ELF-1 (cell line): ENCODE measurements at regions not wholly inside any gene's neighbourhood (a gene's known extent, or its start where the extent isn't known, plus 50 kb on each side); places are given as distances from the start of the nearest gene placed in this dataset.
"Not testable (repeated sequence)": the region's sequence is repeated elsewhere in the genome, so short reads cannot be mapped to it uniquely, and the experiment has no call there.

Experiments
- DNase-seq: peaks from one replicate; pipeline ENCODE4 v3.0.0-alpha.2; 2016; ENCODE audit warnings: low read depth, low spot score

DNA sequence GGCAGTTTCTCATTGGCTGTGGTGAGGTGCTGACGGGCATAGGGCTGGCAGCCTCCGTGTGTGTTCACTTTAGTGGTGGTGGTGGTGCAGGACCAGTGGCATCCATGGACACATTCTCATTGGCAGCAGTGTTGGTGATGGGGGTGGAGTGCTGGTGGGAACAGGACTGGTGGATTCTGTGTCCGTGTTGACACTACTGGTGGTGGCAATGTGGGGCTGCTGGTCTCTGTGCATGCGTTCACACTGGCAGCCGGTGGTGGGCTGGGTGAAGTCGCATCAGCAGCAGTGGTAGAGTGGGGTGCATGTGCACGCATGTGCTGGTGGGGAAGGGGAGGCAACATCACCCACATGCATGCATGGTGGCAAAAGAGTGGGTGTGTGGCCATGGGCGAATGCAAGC lies 1471.4 kb upstream of the PCDH20 start:
- no peak for DNase-seq

DNA sequence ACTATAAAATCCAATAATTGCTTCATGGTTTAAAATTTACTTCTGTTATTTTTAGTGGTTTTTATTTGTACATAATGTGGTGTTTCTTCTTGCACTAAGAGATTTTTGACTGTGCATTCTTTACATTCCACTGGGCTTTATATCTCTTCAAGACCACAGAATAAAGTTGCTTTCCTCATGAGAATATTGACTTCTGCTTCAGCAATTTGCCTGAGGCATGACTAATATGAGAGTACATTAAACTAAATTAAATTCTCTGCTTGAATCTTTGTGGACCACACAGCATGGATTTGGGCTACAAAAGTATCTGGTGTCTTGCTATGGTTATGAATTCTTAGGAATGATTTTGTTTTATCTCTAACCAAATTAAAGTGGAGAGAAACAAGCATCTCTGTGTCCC lies 1463.4 kb upstream of the PCDH20 start:
- no peak for DNase-seq

DNA sequence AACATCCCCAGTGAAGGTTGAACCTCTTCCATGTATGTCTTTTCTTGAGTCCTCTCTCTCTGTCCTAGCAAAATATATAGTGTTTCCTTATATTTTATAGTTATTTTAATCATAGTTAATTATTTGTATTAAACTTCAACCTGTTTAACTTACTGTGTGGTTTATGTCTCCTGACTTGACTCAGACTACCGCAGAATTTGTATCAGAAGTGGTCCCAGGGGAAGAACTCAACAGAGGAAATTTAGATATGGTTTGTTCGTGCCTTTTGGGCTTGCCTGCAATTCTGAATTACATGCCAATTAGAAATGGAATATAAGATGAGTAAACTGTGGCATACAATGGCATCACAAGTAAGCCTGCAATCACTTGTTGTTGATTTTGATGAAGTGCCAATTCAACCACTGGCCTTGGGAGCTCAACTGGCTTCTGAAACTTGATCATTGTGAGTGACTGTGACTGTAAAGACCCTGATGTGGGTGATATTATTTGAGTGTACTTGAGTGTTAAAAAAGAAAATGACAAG lies 1459.5 kb upstream of the PCDH20 start:
- no peak for DNase-seq

DNA sequence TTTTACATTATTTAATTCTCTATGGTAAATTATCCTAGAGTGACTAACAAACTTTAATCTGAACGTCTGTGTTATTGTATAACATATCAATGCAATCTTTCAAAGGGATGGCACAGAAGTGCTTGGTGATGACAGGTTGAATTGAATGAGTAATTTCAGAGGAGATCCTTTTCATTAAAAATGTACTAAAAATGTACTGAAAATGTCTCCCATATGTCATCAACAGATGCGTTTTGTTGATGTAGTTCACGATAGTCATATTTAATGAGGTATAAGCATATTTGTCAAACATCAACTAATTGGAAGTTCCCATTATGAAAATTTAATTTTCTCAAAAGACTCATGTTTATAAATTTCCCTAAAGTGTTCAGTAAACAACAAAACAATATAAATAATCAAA lies 1434.7 kb upstream of the PCDH20 start:
- DNase-seq, result no peak

DNA sequence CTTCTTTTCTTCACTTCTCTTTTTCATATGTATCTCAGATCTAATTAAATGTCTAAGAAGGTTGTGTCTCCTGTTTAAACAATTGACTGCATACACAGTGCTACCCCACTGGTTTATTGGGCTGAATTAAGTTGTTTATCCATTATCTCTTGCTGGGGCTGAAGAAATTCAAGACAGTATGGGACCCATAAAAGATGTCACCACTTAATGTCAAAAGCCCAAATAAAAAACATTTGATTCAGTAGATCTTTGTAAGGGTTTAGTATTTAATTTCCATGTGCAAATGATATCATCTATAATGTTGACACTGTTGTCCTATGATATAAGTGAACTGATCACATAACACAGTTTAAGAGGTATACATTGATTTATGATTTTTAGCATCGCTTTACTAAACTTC lies 1431.9 kb upstream of the PCDH20 start:
- DNase-seq, result no peak

DNA sequence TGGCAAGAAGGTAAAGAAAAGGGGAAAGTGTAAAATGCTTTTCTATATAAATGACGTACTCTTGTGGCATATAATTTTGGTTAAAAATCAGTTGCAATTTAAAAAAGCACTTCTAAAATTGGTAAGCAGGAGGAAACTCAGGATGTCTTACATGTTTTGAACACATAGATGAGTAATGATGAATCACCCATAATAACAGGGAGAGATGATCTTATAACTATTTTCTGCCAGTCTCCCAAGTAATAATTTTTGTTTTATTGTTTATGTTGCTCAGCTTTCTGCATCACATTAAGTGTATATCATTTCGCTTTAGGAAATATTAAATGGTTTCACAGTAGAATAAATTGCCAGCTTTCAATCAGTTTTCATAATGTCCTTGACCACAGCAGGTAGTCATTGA lies 1430.7 kb upstream of the PCDH20 start:
- no peak for DNase-seq

DNA sequence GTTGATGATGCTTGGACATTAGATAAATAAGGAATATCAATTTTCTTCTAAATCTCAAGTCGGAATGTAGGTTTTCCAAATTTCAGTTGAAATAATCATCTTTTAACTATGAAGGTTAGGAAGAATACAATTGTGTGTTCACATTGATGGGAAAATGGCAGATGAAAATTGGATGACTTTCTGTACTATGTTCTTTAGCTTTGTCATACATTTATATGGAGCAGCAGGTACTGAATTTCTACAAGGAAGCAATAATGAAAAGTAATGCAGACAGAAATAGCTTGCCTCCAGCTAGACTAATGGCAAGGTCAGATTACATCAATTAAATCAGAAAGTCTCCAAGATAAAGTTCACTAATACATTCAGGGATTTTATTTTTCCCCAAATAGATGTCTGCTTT lies 1423.7 kb upstream of the PCDH20 start:
- no peak for DNase-seq

DNA sequence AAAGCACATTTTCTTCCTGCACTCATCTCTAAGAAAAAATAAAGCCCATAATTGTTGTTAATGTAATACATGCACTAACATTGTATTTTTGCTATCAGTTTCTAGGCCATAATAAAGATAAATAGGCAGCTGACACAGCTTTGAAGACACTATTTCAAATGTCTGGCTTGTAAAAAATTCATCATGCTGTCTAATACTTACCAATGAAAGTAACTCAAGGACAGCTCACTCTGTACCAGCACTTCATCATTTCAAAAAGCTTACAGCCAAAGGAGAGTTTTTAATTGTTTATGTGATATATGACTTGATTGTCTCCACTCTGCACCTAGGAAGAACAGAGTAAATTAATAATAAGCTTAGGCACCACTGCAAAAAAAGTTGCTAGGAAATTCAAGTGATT lies 1423.3 kb upstream of the PCDH20 start:
- no peak for DNase-seq

DNA sequence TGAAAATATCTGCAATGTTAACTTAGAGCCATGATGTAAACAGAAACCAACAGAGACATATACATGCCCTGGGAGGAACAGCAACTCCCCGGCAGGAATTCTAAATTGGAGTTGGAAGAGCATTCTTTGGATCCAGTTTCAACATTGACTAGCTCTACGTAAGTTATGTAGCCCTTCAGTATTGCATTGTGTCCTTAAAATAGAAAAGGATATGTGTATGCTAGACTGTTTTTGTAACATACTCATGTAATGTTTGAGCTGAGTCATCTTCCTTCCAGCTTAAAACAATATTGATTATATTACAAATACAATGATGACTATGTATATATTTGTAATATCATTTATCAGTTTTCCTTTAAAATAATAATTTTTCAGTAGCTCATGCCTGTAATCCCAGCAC lies 1422.2 kb upstream of the PCDH20 start:
- DNase-seq, result no peak

DNA sequence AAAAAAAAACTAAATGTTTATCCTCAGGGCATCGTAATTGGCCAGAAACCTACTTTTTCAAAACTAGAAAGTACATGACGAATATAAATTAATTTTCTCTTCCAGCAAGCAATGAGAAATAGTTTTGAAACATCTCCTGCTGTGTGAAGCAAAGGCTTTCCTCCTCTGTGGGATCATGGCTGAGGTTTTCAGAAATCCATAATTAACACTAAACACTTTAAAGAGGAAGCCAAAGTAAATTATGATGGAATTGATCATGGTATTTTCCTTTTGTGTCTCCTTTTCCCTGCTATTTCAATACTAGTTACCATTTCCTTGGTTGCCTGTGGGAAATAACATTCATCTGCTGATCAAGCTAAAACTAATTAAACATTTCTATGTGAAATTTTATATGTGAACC lies 1413.8 kb upstream of the PCDH20 start:
- no peak for DNase-seq

DNA sequence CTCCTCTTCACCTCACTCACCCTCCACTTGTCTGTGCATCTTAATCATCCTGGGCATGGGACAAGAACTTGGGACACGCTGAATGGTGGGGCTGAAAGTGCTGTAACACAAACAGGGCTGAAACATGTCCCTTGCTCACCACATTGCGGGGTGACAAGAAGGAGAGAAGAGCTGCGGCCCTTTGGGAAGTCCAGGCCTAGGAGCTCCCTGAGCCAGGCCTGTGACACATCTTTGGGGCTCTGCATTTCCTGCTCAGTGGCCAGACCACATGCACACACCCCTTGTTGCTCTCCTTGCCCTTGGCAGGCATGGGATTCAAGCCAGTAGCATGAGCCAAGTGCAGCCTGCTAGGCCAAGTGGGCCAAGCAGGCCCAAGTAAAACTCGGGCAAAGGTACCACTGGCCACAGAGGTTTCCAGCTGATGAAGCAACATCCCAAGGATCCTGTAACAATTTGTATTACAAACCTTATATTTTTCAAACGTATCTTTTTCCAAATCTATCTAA lies 1384.3 kb upstream of the PCDH20 start:
- DNase-seq, result no peak

DNA sequence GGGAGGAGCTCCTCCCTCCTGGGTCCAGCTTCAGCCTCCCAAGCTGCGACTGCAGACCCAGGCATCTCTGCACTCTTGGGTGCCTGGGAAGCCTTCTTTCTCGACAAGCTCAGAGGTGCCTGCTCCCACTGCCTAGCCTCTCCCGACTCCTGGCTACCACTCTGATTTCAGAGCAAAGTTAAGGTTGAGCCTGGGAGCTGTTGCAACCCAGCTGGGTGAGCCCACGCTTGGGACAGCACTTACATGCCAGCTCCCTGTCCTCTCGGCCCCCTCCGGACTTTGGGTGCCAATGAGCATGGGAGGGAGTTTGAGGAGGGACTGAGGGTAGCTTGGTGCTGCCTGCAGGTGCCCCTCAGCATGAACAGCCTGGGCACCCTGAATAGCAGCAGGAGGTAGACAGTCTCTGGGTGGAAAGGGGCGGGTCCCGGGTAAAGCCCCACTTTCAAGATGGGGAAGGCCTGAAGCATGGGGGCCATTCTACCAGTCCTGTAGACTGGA lies 1383.4 kb upstream of the PCDH20 start:
- DNase-seq, result no peak

DNA sequence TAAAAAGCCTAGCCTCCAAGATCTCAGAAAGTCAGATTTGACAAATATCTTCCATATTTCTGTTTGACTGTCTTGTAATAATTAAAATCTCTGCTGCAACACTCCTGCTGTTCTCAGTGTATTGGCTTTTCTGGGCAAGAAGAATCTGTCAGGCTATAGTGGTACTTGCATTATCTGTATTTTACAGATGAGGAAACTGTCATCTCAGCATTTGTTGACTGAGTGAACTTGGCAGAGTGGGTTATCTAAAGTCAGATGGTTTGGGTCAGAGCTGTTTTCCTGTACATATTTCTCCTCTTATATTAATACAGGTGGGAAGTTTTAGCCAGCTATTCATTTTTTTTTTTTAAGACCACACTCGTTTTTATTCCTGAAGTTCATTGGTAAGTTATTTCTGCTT lies 1378.2 kb upstream of the PCDH20 start:
- no peak for DNase-seq

DNA sequence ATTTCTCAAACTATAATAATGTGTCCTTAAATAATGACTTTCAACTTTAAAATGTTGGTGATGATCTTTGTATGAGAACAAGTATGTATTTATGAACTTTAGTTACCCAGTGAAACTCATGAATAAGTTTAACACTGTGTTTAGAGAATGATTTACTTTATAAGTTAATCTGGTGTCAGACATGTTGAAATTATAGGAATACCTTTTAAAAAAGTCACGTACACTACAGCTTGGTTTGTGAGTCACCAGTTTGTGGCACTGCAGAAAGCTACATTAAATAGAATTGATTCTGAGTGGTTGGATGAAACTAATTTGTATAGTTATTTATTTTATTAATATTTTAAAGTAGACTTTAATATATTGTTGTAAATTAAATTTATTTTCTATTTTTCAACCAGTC lies 1366.2 kb upstream of the PCDH20 start:
- no peak for DNase-seq

DNA sequence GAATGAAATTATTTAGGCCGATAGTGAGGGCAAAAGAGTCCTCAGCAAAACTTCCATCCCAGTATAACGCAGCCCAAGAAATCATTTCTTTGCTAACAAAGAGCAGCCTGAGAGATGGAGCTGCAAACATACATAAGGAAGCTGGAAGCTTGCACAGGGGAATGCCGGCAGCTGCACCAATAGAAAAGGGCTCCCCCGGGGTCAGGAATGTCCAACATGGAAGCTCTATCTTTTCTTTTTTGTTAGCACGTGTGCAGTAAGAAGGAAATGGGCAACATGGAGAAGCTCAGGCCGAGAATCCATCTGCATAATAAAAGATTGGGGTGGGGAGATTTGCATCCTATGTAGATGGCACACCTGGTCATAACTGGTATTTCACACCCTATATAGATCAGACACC lies 1363.5 kb upstream of the PCDH20 start:
- DNase-seq, result no peak

DNA sequence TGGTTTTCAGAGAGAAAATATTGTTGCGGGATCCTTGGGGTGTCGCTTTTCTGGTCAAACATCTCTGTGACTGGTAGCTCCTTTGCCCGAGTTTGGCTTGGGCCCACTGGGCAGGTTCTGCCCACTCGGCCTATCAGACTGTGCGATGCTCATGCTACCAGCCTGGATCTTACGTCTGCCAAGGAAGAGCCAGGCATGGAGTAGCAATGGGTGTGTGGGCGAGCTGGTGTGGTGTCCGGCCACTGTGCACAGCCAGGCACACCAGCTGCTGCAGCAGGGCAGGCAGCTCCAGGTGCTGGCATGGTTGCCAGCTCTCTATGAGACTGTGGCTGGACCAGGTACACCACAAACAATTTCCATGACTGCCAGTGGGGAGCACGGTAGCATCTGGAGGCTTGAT lies 1351.8 kb upstream of the PCDH20 start:
- DNase-seq, result no peak

DNA sequence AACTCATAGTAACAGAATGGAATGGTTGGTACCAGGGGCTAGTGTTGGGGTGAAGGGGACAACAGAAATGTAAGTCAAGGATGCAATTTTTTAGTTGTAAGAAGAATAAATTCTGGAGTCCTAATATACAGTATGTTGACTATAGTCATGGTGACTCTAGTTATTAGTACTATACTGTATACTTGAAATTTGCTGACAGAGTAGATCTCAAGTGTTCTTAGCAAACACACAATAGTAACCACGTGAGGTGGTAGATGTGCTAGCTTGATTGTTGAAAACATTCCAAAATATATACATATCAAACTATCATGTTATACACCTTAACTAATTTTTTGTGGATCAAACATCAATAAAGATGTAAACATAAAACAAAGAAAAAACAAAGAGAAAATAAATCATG lies 1345.1 kb upstream of the PCDH20 start:
- DNase-seq, result no peak

DNA sequence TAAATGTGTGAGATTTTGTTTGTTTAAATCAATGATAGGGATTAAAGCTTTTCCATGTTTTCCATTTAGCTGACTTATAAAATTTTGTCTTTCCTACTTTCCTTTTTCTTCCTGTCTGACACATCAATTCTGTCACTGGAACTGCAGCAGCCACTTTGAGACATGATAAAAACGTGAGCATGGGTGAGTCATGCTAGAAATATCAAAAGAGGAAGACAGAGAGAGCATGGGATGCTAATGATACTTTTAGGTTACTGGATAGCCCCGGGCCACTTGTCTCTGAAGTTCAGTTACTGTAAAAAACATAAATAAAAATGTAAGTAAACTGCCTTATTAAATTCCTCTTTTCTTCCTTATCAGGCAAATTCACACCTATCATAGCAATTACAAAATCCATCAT lies 1332.0 kb upstream of the PCDH20 start:
- DNase-seq, result no peak

DNA sequence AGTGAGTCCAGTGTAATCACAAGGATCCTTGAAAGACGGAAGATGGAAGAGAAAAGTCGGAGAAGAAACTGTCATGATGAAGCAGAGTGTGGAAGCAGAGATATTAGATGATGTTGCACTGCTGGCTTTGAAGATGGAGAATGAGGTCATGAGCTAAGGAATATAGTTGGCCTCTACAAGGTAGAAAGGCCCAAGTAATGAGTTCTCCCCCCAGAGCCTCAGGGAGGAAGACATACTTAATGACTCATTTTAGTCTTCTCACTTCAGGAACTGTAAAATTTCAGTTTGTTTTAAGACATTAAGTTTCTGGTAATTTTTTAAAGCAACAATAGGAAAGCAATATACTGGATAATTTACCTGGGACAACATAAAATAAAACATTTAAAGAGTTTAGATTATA lies 1331.5 kb upstream of the PCDH20 start:
- DNase-seq, result no peak

DNA sequence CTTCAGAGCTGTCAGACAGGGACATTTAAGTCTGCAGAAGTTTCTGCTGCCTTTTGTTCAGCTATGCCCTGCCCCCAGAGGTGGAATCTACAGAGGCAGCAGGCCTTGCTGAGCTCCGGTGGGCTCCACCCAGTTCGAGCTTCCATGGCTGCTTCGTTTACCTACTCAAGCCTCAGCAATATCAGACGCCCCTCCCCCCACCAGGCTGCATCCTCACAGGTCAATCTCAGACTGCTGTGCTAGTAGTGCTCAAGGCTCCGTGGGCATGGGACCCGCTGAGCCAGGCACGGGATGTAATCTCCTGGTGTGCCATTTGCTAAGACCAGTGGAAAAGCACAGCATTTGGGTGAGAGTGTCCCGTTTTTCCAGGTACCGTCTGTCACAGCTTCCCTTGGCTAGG lies 1314.1 kb upstream of the PCDH20 start:
- peak; percentile 20 for DNase-seq

DNA sequence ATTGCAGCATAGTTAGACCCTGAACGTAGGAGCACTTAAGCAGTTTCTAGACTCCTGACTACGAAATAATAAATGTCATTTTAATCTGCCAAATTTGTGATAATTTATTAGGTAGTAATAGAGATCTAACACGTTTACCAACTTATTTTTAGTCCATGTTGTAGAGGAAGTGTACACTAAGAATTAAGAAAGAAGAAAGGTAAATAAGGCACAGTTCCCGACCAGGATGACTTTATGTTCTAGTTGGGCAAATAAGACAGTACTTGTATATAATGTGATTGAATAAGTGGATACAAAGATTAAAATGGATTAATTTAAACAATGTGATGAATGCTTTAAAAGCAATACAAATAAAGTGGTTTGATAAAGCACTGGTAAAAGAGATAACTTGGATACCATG lies 1306.2 kb upstream of the PCDH20 start:
- no peak for DNase-seq

DNA sequence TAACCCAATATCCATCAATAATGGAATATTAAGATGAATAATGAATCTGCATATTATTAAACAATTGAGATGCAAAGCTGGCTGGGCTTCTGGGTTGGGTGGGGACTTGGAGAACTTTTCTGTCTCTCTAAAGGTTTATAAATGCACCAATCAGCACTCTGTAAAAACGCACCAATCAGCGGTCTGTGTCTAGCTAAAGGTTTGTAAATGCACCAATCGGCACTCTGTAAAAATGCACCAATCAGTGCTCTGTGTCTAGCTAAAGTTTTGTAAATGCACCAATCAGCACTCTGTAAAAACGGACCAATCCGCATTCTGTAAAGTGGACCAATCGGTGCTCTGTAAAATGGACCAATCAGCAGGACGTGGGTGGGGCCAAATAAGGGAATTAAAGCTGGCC lies 1296.3 kb upstream of the PCDH20 start:
- not testable (repeated sequence) for DNase-seq

DNA sequence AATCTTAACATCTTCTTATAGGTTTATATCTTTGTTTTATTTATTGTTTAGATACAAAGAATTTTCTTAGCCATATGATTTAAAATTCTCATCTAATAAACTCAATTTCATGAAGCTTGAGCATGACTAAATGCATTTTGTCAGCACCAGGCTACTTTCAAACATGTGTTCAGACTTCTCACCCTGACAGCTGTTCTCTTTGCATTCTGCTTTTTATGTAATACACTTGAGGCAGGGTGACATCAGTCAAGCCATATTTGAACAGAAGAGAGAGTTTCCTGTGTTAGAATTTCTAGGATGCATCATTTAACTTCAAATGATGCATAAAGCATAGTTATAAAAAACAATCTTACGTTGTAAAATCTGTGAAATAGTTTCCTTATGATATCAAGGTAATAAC lies 1295.1 kb upstream of the PCDH20 start:
- DNase-seq, result no peak

DNA sequence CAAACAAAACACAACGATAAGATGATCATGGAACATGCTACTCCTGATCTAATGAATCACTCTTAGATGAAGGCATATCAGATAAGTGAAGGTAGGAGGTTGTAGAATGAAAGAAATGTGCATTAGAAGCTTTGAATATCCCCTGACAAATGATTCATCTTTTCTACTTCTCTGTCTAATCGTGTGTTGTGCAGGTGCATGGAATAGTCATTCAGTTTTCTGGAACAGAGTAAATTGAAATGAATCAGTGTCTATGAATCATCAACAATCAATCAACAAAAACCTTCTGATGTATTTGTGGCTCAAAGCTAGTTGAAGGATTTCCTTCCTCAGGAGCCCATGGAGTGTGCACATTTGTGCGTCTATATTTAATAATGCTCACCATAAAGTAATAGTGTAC lies 1290.4 kb upstream of the PCDH20 start:
- DNase-seq, result no peak
